ENCODE measurements at regions not wholly inside any gene's neighbourhood (a gene's known extent, or its start where the extent isn't known, plus 50 kb on each side); places are given as distances from the start of the nearest gene placed in this dataset.

DNA sequence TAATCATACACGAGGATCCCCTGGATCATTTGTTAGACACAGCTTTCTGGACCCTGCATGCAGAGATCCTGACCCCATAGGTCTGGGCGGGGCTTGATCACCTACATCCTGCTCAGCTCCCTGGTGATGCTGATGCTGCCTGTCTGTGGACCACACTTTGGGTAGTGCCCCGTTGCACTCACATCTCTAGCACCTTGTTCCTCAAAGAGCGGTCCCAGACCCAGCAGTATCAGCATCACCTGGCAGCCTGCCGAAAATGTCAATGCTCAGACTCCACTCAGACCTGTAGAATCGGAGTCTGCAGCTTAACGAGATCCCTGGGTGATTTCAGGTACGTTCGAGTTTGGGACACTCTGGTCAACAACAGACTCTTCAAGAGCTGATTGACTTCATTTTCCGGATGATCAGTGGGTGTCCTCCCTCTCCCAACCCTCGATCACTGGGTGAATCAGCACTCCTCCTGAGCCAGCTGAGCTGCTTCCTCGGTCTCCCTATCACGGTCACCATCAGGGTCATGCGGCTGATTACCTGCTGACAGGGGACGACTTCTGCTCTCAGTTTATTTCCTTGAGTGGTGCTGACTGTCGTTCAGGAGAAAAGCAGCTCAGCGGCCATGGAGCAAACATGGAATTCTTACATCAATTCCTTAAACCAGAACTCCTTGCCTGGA, 150.6 kb upstream of the RAB12 start:
- no peak overlapping the region for H3K27ac ChIP-seq (ENCODE audit: low read length)
- H3K9me3 ChIP-seq (ENCODE audit: control insufficient read depth, low read depth, low read length): no peaks in the 10 kb centered on the region
- no peaks in the 10 kb centered on the region for H3K36me3 ChIP-seq (ENCODE audit: control insufficient read depth, insufficient read depth, low read length)
- H3K4me3 ChIP-seq (ENCODE audit: low read length): no peak overlapping the region
- DNase-seq: no peak
- H3K27me3 ChIP-seq (ENCODE audit: control insufficient read depth, insufficient read depth, low read length): no peaks in the 10 kb centered on the region
- no peaks in the 10 kb centered on the region for H3K4me1 ChIP-seq (ENCODE audit: control insufficient read depth, insufficient read depth, low read length)
- WGBS (ENCODE audit: insufficient coverage, low lambda C conversion rate): 90% methylated on average over 2 of the region's 17 CpGs

DNA sequence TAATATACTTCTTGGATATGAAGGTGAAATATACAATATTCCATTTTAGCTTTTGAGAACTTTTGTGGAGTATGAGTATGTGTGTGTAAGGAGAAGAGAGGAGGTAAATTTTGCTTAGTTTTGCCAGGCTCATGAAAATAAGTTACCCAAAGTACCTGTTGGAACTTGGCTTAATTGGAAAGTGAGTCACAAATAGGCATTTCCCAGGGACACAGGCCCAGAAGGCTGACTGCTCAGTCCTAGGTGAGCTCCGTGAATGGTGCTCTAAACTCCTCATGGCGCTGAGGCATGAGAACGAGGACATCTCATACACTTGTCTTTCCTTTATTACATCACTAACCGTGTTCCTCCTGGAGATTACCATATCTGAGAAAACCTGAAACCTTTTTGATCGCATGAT, 148.5 kb upstream of the RAB12 start:
- Histone ChIP-seq H3K27ac (ENCODE audit: low read length) (no peak overlapping the region), H3K36me3 (ENCODE audit: control insufficient read depth, insufficient read depth, low read length) (no peaks in the 10 kb centered on the region), H3K4me1 (ENCODE audit: control insufficient read depth, insufficient read depth, low read length) (no peaks in the 10 kb centered on the region), H3K9me3 (ENCODE audit: control insufficient read depth, low read depth, low read length) (no peaks in the 10 kb centered on the region), H3K4me3 (ENCODE audit: low read length) (no peak overlapping the region), H3K27me3 (ENCODE audit: control insufficient read depth, insufficient read depth, low read length) (no peaks in the 10 kb centered on the region)
- WGBS (ENCODE audit: insufficient coverage, low lambda C conversion rate): 100% methylated on average over 1 of the region's 5 CpGs
- DNase-seq: no peak

DNA sequence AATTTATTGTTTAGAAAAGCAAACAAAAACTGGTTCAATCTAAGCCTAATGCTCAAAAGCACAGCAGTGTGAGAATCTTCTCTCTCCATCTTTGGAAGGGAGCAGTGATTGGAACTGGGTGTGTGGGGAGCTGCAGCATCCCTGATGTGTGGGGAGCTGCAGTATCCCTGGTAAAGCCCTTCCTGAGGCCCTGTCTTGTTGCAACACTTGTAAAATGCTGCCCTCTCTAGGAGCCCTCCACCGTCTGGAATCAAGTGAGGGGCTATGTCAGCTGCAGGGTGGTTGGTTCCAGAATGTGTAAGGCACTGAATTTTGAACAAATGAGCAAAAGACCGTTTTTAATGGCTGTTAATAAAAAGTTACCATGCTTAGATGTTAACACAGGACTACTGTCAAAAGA, 147.7 kb upstream of the RAB12 start:
- no peaks in the 10 kb centered on the region for H3K27me3 ChIP-seq (ENCODE audit: control insufficient read depth, insufficient read depth, low read length)
- 83% methylated on average over 1 of the region's 2 CpGs for WGBS (ENCODE audit: insufficient coverage, low lambda C conversion rate)
- no peak for DNase-seq
- no peak overlapping the region for H3K4me3 ChIP-seq (ENCODE audit: low read length)
- no peak overlapping the region for H3K27ac ChIP-seq (ENCODE audit: low read length)
- H3K4me1 ChIP-seq (ENCODE audit: control insufficient read depth, insufficient read depth, low read length): no peaks in the 10 kb centered on the region
- H3K36me3 ChIP-seq (ENCODE audit: control insufficient read depth, insufficient read depth, low read length): no peaks in the 10 kb centered on the region
- H3K9me3 ChIP-seq (ENCODE audit: control insufficient read depth, low read depth, low read length): no peaks in the 10 kb centered on the region

DNA sequence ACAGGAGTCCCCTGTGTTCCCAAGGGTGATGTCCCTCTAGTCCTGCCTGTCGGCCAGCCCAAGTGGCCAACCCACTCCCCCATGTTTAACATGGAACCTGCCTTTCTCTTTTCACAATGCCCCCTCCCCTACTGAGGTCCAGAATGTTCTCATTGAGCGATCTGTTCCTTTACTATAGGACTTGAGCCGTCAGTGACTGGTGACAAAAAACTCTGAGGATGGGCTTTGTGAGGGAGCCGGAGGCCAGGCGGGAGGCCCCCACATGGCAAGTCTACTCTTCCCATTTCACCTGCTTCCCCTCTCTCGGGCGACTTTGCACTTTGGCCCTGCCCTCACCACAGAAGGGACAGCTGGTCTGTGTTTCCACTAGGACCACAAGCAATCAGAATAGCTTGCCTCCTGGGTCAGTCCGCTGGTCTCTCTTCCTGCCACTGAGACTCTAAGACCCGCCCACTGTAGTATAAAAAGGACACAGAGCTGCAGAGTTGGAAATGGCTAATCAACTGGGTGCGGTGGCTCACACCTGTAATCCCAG, 146.5 kb upstream of the RAB12 start:
- Histone ChIP-seq H3K9me3 (ENCODE audit: control insufficient read depth, low read depth, low read length) (no peaks in the 10 kb centered on the region), H3K36me3 (ENCODE audit: control insufficient read depth, insufficient read depth, low read length) (no peaks in the 10 kb centered on the region), H3K27ac (ENCODE audit: low read length) (no peak overlapping the region), H3K4me1 (ENCODE audit: control insufficient read depth, insufficient read depth, low read length) (no peaks in the 10 kb centered on the region), H3K4me3 (ENCODE audit: low read length) (no peak overlapping the region), H3K27me3 (ENCODE audit: control insufficient read depth, insufficient read depth, low read length) (no peaks in the 10 kb centered on the region)
- no peak for DNase-seq
- no CpG with 5 or more reads among the region's 10 CpGs for WGBS (ENCODE audit: insufficient coverage, low lambda C conversion rate)

DNA sequence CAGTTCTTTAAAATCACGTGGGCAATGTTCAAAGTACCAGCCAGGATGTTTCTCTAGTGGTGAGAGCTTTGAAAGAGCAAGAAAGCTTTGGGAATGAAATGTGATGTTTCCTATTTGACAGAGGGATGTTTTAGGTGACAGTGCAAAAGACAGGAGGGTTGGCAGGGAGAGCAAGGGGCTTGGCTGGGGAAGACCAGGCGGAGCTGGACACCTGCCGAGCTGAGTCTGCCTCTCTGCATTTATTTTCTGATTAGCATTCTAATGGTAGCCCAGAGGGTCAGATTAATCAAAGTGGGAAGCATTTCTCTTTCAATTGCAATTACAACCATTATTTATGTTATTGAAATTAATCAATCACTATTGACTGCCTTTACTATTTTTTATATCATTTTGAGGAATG, 145.4 kb upstream of the RAB12 start:
- H3K9me3 ChIP-seq (ENCODE audit: control insufficient read depth, low read depth, low read length): no peaks in the 10 kb centered on the region
- no peak for DNase-seq
- no peaks in the 10 kb centered on the region for H3K4me1 ChIP-seq (ENCODE audit: control insufficient read depth, insufficient read depth, low read length)
- H3K36me3 ChIP-seq (ENCODE audit: control insufficient read depth, insufficient read depth, low read length): no peaks in the 10 kb centered on the region
- WGBS (ENCODE audit: insufficient coverage, low lambda C conversion rate): no CpG with 5 or more reads among the region's 3 CpGs
- no peak overlapping the region for H3K4me3 ChIP-seq (ENCODE audit: low read length)
- no peak overlapping the region for H3K27ac ChIP-seq (ENCODE audit: low read length)
- H3K27me3 ChIP-seq (ENCODE audit: control insufficient read depth, insufficient read depth, low read length): no peaks in the 10 kb centered on the region

DNA sequence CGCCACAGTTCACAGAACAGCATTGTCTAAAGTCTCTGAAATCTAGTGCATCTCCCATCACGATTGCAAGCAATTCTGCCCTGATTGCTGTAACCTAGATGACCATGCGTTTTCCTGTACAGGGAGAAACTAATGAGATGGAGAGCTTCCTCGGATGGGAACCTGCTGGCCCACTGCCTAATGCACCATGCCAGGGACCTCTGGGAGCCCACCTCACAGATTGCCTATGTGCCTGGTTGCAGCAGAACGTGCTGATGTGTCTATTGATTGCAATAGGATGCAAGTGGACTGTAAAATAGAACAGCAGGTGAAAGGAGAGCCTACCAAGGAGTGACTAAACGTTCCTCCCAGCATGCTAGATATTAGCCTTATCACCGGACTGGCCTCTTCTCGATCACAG, 141.0 kb upstream of the RAB12 start:
- no peak overlapping the region for H3K4me3 ChIP-seq (ENCODE audit: low read length)
- no CpG with 5 or more reads among the region's 8 CpGs for WGBS (ENCODE audit: insufficient coverage, low lambda C conversion rate)
- H3K27me3 ChIP-seq (ENCODE audit: control insufficient read depth, insufficient read depth, low read length): peaks cover 2% of the 10 kb centered on the region
- DNase-seq: no peak
- no peaks in the 10 kb centered on the region for H3K36me3 ChIP-seq (ENCODE audit: control insufficient read depth, insufficient read depth, low read length)
- H3K27ac ChIP-seq (ENCODE audit: low read length): no peak overlapping the region
- no peaks in the 10 kb centered on the region for H3K4me1 ChIP-seq (ENCODE audit: control insufficient read depth, insufficient read depth, low read length)
- H3K9me3 ChIP-seq (ENCODE audit: control insufficient read depth, low read depth, low read length): no peaks in the 10 kb centered on the region

DNA sequence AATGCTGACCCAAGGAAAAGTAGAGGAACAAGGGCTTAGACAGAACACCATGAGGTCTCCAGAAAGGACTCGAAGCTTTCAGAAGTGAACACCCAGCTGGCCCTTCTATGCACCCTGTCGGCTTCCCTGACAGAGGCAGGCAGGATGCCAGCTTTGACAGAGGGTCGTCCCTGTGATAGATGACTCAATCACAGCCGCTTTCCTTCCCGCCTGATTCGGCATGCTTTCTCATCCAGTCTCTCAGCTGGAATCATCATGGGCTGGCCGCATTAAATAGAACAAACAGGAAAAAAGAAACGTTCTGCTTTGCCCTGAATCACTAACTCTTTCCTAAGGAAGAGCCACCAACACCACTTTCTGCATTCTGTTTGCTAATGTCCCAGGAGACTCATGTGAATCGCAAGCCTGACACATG, 140.3 kb upstream of the RAB12 start:
- H3K4me3 ChIP-seq (ENCODE audit: low read length): no peak overlapping the region
- WGBS (ENCODE audit: insufficient coverage, low lambda C conversion rate): no CpG with 5 or more reads among the region's 9 CpGs
- no peaks in the 10 kb centered on the region for H3K36me3 ChIP-seq (ENCODE audit: control insufficient read depth, insufficient read depth, low read length)
- no peak overlapping the region for H3K27ac ChIP-seq (ENCODE audit: low read length)
- DNase-seq: no peak
- H3K27me3 ChIP-seq (ENCODE audit: control insufficient read depth, insufficient read depth, low read length): peaks cover 2% of the 10 kb centered on the region
- no peaks in the 10 kb centered on the region for H3K9me3 ChIP-seq (ENCODE audit: control insufficient read depth, low read depth, low read length)
- no peaks in the 10 kb centered on the region for H3K4me1 ChIP-seq (ENCODE audit: control insufficient read depth, insufficient read depth, low read length)

DNA sequence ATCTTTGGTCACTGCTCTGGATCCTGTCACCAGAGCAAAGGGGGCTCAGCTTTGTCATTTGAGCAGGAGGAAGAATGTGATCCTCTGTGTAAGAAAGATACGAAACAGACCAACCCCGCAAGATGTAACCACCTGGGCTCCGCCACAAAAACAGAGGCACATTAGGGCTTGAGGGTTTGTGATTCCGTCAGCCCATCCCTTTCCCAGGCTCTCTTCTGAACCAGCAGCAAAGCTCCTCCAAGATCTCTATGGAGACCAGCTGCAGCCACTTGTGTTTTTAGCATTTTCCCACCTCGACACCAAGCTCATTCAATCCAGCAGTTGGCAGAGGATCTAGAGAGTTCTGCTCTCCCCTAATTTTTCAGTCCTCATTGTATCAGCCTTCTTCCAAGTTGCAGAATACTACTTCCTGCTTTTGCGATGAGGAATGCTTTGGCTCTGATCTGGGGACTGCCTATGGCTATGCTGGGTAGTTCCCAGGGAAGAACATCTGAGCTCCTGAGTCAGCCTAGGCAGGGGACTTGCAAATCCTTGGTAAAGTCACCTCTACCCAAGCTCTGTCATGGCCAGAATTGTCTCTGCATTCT, 139.6 kb upstream of the RAB12 start:
- peak in 1 of 2 donors; percentile 20 for DNase-seq
- Histone ChIP-seq H3K4me1 (ENCODE audit: control insufficient read depth, insufficient read depth, low read length) (no peaks in the 10 kb centered on the region), H3K27me3 (ENCODE audit: control insufficient read depth, insufficient read depth, low read length) (peaks cover 2% of the 10 kb centered on the region), H3K27ac (ENCODE audit: low read length) (no peak overlapping the region), H3K4me3 (ENCODE audit: low read length) (no peak overlapping the region), H3K9me3 (ENCODE audit: control insufficient read depth, low read depth, low read length) (no peaks in the 10 kb centered on the region), H3K36me3 (ENCODE audit: control insufficient read depth, insufficient read depth, low read length) (no peaks in the 10 kb centered on the region)
- WGBS (ENCODE audit: insufficient coverage, low lambda C conversion rate): no CpG with 5 or more reads among the region's 6 CpGs

DNA sequence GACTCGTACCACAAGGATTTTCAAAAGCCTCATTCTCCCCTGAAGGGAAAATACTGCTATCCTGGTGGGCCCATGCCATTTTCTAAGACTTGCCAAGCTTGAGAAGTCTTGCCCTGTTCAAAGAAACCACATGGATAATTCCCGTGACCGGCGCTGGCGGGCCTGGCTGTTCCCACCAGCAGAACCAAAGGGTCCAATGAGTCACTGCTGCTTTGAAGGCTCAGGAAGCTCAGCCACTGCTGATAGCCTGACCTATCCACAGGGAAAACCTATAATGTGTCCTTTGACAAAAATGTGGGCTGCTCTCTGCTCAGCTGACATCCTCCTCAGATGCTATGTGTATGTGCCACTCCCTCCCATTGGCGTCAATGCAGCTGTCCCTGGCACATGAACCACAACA, 137.9 kb upstream of the RAB12 start:
- H3K9me3 ChIP-seq (ENCODE audit: control insufficient read depth, low read depth, low read length): no peaks in the 10 kb centered on the region
- no peaks in the 10 kb centered on the region for H3K4me1 ChIP-seq (ENCODE audit: control insufficient read depth, insufficient read depth, low read length)
- no peak for DNase-seq
- no peak overlapping the region for H3K4me3 ChIP-seq (ENCODE audit: low read length)
- no peak overlapping the region for H3K27ac ChIP-seq (ENCODE audit: low read length)
- no CpG with 5 or more reads among the region's 6 CpGs for WGBS (ENCODE audit: insufficient coverage, low lambda C conversion rate)
- H3K27me3 ChIP-seq (ENCODE audit: control insufficient read depth, insufficient read depth, low read length): peaks cover 2% of the 10 kb centered on the region
- H3K36me3 ChIP-seq (ENCODE audit: control insufficient read depth, insufficient read depth, low read length): no peaks in the 10 kb centered on the region

DNA sequence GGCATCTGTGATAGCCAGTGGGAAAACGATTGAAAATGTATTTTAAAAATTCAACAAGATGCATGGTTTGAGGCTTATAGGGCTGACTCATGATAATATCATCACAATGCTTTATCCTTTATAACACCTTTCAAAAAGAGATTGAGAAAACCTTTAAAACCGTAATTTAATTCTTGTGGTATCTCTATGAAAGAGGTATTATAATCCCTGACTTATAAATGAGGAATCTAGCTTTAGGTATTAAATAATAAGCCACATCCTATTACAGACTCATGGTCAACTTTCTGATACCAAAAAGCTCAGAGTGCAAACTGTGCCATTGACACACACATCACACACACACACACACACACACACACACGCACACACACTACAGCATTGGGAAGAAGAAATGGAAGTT, 134.6 kb upstream of the RAB12 start:
- no peak for DNase-seq
- no peak overlapping the region for H3K27ac ChIP-seq (ENCODE audit: low read length)
- no peaks in the 10 kb centered on the region for H3K4me1 ChIP-seq (ENCODE audit: control insufficient read depth, insufficient read depth, low read length)
- H3K9me3 ChIP-seq (ENCODE audit: control insufficient read depth, low read depth, low read length): no peaks in the 10 kb centered on the region
- 100% methylated on average over 1 of the region's 3 CpGs for WGBS (ENCODE audit: insufficient coverage, low lambda C conversion rate)
- H3K27me3 ChIP-seq (ENCODE audit: control insufficient read depth, insufficient read depth, low read length): peaks cover 5% of the 10 kb centered on the region
- no peaks in the 10 kb centered on the region for H3K36me3 ChIP-seq (ENCODE audit: control insufficient read depth, insufficient read depth, low read length)
- no peak overlapping the region for H3K4me3 ChIP-seq (ENCODE audit: low read length)

DNA sequence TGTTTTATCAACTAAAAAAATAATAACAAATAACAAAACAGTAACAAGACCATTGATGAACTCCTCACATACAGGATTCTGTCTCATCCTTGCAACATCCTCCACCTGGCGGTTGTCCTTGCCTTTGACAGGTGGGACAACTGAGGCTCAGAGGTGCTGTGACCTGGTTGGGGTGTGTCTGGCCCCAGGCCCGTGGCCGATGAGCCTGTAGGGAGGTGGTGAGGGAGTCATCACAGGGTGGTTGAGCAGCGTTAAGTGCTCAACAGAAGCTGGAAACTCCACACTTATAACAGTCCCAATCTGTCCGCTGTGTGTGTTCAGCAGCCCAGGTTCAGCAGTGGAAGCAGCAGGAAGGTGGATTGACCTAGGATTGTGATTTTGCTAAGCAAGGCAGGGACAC, 131.6 kb upstream of the RAB12 start:
- DNase-seq: no peak

More for the DNA sequence above, 131.6 kb upstream of the RAB12 start:
- Histone ChIP-seq H3K9me3 (ENCODE audit: control insufficient read depth, low read depth, low read length) (no peaks in the 10 kb centered on the region), H3K27ac (ENCODE audit: low read length) (no peak overlapping the region), H3K4me3 (ENCODE audit: low read length) (no peak overlapping the region), H3K4me1 (ENCODE audit: control insufficient read depth, insufficient read depth, low read length) (no peaks in the 10 kb centered on the region), H3K36me3 (ENCODE audit: control insufficient read depth, insufficient read depth, low read length) (no peaks in the 10 kb centered on the region), H3K27me3 (ENCODE audit: control insufficient read depth, insufficient read depth, low read length) (peaks cover 7% of the 10 kb centered on the region)
- WGBS (ENCODE audit: insufficient coverage, low lambda C conversion rate): no CpG with 5 or more reads among the region's 5 CpGs

All from large intestine (tissue), 3 donors.